ENCODE measurements at regions not wholly inside any gene's neighbourhood (a gene's known extent, or its start where the extent isn't known, plus 50 kb on each side); places are given as distances from the start of the nearest gene placed in this dataset.

DNA sequence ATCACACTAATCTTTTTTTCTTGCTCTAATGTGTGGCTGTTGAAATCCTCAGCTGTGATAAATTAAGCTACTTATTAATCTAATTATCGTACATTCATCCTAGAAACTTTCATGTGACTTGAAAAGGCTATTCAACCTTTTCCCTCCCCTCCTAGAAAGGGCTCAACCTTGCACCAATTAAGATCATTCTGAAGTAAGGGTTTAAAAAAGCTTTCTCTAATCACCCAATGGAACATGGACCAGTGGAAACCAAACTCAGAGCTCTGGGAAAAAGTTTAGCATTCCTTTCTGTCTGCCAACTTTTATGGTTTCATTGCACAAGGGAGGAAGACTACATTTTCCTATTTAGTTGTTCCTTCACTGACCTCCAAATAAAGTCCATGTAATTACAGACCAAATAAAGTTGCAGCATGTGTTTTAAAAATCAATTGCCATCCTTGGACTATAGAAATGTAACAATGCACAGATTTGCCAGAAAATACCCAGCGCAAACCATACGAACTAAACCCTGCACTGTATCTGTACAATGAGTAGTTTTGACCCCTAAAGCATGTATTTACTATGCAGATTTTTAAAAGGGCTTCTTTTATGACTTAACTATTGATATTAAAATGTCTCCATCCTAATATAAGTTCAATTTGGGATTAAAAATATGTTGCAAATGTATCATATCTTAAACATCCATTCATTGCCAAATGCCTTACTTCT, 142.6 kb upstream of the OTX2 start:
- no peak for TF ChIP-seq SMAD3 (CRISPR knock-in tag; IDR thresholded peaks at IDR 0.05; ENCODE audit: borderline replicate concordance)
- no peak for TF ChIP-seq GABPB1 (CRISPR knock-in tag; IDR thresholded peaks at IDR 0.05)
- TF ChIP-seq, protein P1, sequence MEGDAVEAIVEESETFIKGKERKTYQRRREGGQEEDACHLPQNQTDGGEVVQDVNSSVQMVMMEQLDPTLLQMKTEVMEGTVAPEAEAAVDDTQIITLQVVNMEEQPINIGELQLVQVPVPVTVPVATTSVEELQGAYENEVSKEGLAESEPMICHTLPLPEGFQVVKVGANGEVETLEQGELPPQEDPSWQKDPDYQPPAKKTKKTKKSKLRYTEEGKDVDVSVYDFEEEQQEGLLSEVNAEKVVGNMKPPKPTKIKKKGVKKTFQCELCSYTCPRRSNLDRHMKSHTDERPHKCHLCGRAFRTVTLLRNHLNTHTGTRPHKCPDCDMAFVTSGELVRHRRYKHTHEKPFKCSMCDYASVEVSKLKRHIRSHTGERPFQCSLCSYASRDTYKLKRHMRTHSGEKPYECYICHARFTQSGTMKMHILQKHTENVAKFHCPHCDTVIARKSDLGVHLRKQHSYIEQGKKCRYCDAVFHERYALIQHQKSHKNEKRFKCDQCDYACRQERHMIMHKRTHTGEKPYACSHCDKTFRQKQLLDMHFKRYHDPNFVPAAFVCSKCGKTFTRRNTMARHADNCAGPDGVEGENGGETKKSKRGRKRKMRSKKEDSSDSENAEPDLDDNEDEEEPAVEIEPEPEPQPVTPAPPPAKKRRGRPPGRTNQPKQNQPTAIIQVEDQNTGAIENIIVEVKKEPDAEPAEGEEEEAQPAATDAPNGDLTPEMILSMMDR (IDR thresholded peaks at IDR 0.05): no peak
- TF ChIP-seq, protein P2, sequence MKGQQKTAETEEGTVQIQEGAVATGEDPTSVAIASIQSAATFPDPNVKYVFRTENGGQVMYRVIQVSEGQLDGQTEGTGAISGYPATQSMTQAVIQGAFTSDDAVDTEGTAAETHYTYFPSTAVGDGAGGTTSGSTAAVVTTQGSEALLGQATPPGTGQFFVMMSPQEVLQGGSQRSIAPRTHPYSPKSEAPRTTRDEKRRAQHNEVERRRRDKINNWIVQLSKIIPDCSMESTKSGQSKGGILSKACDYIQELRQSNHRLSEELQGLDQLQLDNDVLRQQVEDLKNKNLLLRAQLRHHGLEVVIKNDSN (CRISPR knock-in tag; IDR thresholded peaks at IDR 0.05): no peak
- TF ChIP-seq FOXJ3 (CRISPR knock-in tag; IDR thresholded peaks at IDR 0.05; ENCODE audit: borderline replicate concordance): no peak
- TF ChIP-seq, protein P3, sequence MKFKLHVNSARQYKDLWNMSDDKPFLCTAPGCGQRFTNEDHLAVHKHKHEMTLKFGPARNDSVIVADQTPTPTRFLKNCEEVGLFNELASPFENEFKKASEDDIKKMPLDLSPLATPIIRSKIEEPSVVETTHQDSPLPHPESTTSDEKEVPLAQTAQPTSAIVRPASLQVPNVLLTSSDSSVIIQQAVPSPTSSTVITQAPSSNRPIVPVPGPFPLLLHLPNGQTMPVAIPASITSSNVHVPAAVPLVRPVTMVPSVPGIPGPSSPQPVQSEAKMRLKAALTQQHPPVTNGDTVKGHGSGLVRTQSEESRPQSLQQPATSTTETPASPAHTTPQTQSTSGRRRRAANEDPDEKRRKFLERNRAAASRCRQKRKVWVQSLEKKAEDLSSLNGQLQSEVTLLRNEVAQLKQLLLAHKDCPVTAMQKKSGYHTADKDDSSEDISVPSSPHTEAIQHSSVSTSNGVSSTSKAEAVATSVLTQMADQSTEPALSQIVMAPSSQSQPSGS (CRISPR knock-in tag; IDR thresholded peaks at IDR 0.05; ENCODE audit: borderline replicate concordance, low read depth): no peak
- TF ChIP-seq TEAD4 (CRISPR knock-in tag; IDR thresholded peaks at IDR 0.05): no peak
- TF ChIP-seq SP1 (CRISPR knock-in tag; conservative IDR thresholded peaks at IDR 0.05): no peak
- TF ChIP-seq, protein P4, sequence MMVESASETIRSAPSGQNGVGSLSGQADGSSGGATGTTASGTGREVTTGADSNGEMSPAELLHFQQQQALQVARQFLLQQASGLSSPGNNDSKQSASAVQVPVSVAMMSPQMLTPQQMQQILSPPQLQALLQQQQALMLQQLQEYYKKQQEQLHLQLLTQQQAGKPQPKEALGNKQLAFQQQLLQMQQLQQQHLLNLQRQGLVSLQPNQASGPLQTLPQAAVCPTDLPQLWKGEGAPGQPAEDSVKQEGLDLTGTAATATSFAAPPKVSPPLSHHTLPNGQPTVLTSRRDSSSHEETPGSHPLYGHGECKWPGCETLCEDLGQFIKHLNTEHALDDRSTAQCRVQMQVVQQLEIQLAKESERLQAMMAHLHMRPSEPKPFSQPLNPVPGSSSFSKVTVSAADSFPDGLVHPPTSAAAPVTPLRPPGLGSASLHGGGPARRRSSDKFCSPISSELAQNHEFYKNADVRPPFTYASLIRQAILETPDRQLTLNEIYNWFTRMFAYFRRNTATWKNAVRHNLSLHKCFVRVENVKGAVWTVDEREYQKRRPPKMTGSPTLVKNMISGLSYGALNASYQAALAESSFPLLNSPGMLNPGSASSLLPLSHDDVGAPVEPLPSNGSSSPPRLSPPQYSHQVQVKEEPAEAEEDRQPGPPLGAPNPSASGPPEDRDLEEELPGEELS (CRISPR knock-in tag; IDR thresholded peaks at IDR 0.05): no peak

Measured in WTC11 (cell line).